ENCODE measurements at regions not wholly inside any gene's neighbourhood (a gene's known extent, or its start where the extent isn't known, plus 50 kb on each side); places are given as distances from the start of the nearest gene placed in this dataset.
"Not testable (repeated sequence)": the region's sequence is repeated elsewhere in the genome, so short reads cannot be mapped to it uniquely, and the experiment has no call there.

DNA sequence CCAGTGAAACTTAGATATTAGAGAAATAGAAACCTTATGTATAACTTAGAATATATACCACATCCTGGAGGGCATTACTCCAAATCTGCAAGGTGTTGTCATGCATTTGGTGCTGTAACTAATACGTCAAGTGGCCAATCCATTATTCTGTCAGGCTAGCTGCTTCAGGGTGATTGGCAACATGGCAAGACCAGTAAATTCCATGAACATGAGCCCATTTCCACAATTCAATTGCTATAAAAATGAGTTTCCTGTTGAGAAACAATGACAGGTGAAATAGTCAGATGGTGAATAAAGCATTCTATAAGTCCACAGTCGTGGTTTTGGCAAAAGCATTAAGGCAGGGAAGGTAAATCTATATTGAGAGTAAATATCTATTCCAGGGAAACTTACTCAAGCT is 566.0 kb downstream of the ADGRL2 start:
- no peak overlapping the region for H3K27ac ChIP-seq (ENCODE audit: control insufficient read depth, insufficient read depth)
- intact Hi-C loops (cut with micrococcal nuclease; ENCODE audit: unreplicated experiment) (no loop called here), in situ Hi-C loops (cut with MboI) (no loop called here)
- ChIA-PET SMC1A (ENCODE audit: uncharacterized antibody, unreplicated experiment) (no interaction called here), POLR2A (no interaction called here), CTCF (no interaction called here), RAD21 (ENCODE audit: unreplicated experiment) (no interaction called here)
- H2AFZ ChIP-seq (ENCODE audit: control insufficient read depth, low read depth, low read length) = no peak overlapping the region
- H3K9me3 ChIP-seq (replicated peaks; ENCODE audit: control insufficient read depth, insufficient read depth, low read length) = no peaks in the 10 kb centered on the region
- no peak for TF ChIP-seq RAD21 (IDR thresholded peaks at IDR 0.05; ENCODE audit: insufficient read depth, low read depth, low read length)
- no peak for FAIRE-seq
- H3K36me3 ChIP-seq (ENCODE audit: control insufficient read depth in 2 of 2, insufficient read depth in 2 of 2, low read length in 1 of 2) = no peaks in the 10 kb centered on the region
- H3K4me2 ChIP-seq (ENCODE audit: control insufficient read depth, insufficient read depth) = no peak overlapping the region
- no peaks in the 10 kb centered on the region for H3K79me2 ChIP-seq (ENCODE audit: control insufficient read depth, insufficient read depth, low read length)
- no peak for DNase-seq (ENCODE audit: low read depth, low spot score)
- no peaks in the 10 kb centered on the region for H3K27me3 ChIP-seq (replicated peaks in 1 of 2; ENCODE audit: control insufficient read depth in 2 of 2, insufficient read depth in 2 of 2, low read length in 1 of 2)
- no peaks in the 10 kb centered on the region for H4K20me1 ChIP-seq (ENCODE audit: control insufficient read depth, insufficient read depth)
- ATAC-seq = no peak
- no TSS peak for BruUV-seq (replicated peaks)
- WGBS (ENCODE audit: insufficient coverage, insufficient replicate concordance, low lambda C conversion rate, missing lambda C conversion rate) = 2% methylated on average over 2 of the region's 2 CpGs
- no peak overlapping the region for H3K9ac ChIP-seq (ENCODE audit: control insufficient read depth, insufficient read depth, low read length)
- H3K4me1 ChIP-seq (ENCODE audit: control insufficient read depth, insufficient read depth, low read length) = no peaks in the 10 kb centered on the region
- H3K4me3 ChIP-seq = no peak overlapping the region

- CTCF ChIA-PET; ATAC-seq; H3K27me3 ChIP-seq (replicated peaks in 1 of 2; ENCODE audit: control insufficient read depth in 2 of 2, insufficient read depth in 2 of 2, low read length in 1 of 2); intact Hi-C loops (cut with micrococcal nuclease; ENCODE audit: unreplicated experiment); in situ Hi-C loops (cut with MboI); H2AFZ ChIP-seq (ENCODE audit: control insufficient read depth, low read depth, low read length); BruUV-seq (replicated peaks); H3K9me3 ChIP-seq (replicated peaks; ENCODE audit: control insufficient read depth, insufficient read depth, low read length); H3K4me2 ChIP-seq (ENCODE audit: control insufficient read depth, insufficient read depth); RAD21 ChIA-PET (ENCODE audit: unreplicated experiment); H3K79me2 ChIP-seq (ENCODE audit: control insufficient read depth, insufficient read depth, low read length); POLR2A ChIA-PET; SMC1A ChIA-PET (ENCODE audit: uncharacterized antibody, unreplicated experiment); H3K4me3 ChIP-seq; H4K20me1 ChIP-seq (ENCODE audit: control insufficient read depth, insufficient read depth); H3K9ac ChIP-seq (ENCODE audit: control insufficient read depth, insufficient read depth, low read length); FAIRE-seq; DNase-seq (ENCODE audit: low read depth, low spot score); H3K4me1 ChIP-seq (ENCODE audit: control insufficient read depth, insufficient read depth, low read length); H3K36me3 ChIP-seq (ENCODE audit: control insufficient read depth in 2 of 2, insufficient read depth in 2 of 2, low read length in 1 of 2); H3K27ac ChIP-seq (ENCODE audit: control insufficient read depth, insufficient read depth): not testable (repeated sequence)
- 66% methylated on average over 5 of the region's 5 CpGs for WGBS (ENCODE audit: insufficient coverage, insufficient replicate concordance, low lambda C conversion rate, missing lambda C conversion rate)
Observed at GRCh38 chr1:82359541-82359940, 558.8 kb downstream of the ADGRL2 start.

DNA sequence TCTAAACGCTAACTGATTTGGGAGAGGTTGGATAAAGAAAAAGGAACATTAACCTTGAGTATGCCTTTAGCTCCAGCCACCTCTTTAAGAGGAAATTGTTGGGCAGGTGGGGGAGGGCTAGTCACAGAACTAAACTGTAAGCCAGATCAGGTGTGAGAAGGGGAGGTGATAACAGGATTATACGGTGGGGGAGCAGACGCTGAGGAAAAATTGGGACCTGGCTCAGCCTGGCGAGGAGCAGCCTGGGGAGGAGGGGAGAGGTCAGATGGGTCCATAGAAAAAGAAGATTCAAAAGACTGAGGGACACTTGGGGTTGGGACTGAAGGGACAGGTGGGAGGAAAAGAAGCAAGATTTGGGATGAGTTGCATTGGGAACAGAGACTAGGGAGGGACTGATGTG is 558.0 kb downstream of the ADGRL2 start:
- H3K4me1 ChIP-seq (ENCODE audit: control insufficient read depth, insufficient read depth, low read length); H3K36me3 ChIP-seq (ENCODE audit: control insufficient read depth in 2 of 2, insufficient read depth in 2 of 2, low read length in 1 of 2); H3K27ac ChIP-seq (ENCODE audit: control insufficient read depth, insufficient read depth); DNase-seq (ENCODE audit: low read depth, low spot score); H3K79me2 ChIP-seq (ENCODE audit: control insufficient read depth, insufficient read depth, low read length); BruUV-seq (replicated peaks); RAD21 ChIA-PET (ENCODE audit: unreplicated experiment); H3K4me2 ChIP-seq (ENCODE audit: control insufficient read depth, insufficient read depth); H4K20me1 ChIP-seq (ENCODE audit: control insufficient read depth, insufficient read depth); ATAC-seq; H3K27me3 ChIP-seq (replicated peaks in 1 of 2; ENCODE audit: control insufficient read depth in 2 of 2, insufficient read depth in 2 of 2, low read length in 1 of 2); CTCF ChIA-PET; intact Hi-C loops (cut with micrococcal nuclease; ENCODE audit: unreplicated experiment); H2AFZ ChIP-seq (ENCODE audit: control insufficient read depth, low read depth, low read length); H3K4me3 ChIP-seq; in situ Hi-C loops (cut with MboI); SMC1A ChIA-PET (ENCODE audit: uncharacterized antibody, unreplicated experiment); H3K9me3 ChIP-seq (replicated peaks; ENCODE audit: control insufficient read depth, insufficient read depth, low read length); H3K9ac ChIP-seq (ENCODE audit: control insufficient read depth, insufficient read depth, low read length); FAIRE-seq; POLR2A ChIA-PET: not testable (repeated sequence)
- WGBS (ENCODE audit: insufficient coverage, insufficient replicate concordance, low lambda C conversion rate, missing lambda C conversion rate) = 43% methylated on average over 4 of the region's 4 CpGs

DNA sequence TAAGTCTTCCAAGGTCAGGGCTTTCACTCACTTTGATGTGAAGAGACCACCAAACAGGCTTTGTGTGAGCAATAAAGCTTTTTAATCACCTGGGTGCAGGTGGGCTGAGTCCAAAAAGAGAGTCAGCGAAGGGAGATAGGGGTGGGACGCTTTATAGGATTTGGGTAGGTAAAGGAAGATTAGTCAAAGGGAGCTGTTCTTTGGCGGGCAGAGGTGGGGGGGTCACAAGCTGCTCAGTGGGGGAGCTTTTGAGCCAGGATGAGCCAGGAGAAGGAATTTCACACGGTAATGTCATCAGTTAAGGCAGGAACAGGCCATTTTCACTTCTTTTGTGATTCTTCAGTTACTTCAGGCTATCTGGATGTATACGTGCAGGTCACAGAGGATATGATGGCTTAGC is 553.8 kb downstream of the ADGRL2 start:
- 24% methylated on average over 5 of the region's 5 CpGs for whole genome bisulfite sequencing (ENCODE audit: insufficient coverage, insufficient replicate concordance, low lambda C conversion rate, missing lambda C conversion rate)
- CTCF ChIA-PET = interaction anchor here (1.0 kb wide), 1 partner anchor 33 kb away, joined by 3 read pairs; no protein-coding TSS in a partner anchor
- intact Hi-C loops (cut with micrococcal nuclease; ENCODE audit: unreplicated experiment) = not testable (repeated sequence)

More for the DNA sequence above, 553.8 kb downstream of the ADGRL2 start:
- RAD21 ChIA-PET (ENCODE audit: unreplicated experiment); H3K27me3 ChIP-seq (replicated peaks in 1 of 2; ENCODE audit: control insufficient read depth in 2 of 2, insufficient read depth in 2 of 2, low read length in 1 of 2); H3K36me3 ChIP-seq (ENCODE audit: control insufficient read depth in 2 of 2, insufficient read depth in 2 of 2, low read length in 1 of 2); H3K4me3 ChIP-seq; H3K27ac ChIP-seq (ENCODE audit: control insufficient read depth, insufficient read depth); in situ Hi-C loops (cut with MboI); H3K4me2 ChIP-seq (ENCODE audit: control insufficient read depth, insufficient read depth); ATAC-seq; DNase-seq (ENCODE audit: low read depth, low spot score); H2AFZ ChIP-seq (ENCODE audit: control insufficient read depth, low read depth, low read length); H3K9me3 ChIP-seq (replicated peaks; ENCODE audit: control insufficient read depth, insufficient read depth, low read length); H3K79me2 ChIP-seq (ENCODE audit: control insufficient read depth, insufficient read depth, low read length); H3K4me1 ChIP-seq (ENCODE audit: control insufficient read depth, insufficient read depth, low read length); FAIRE-seq; SMC1A ChIA-PET (ENCODE audit: uncharacterized antibody, unreplicated experiment); H4K20me1 ChIP-seq (ENCODE audit: control insufficient read depth, insufficient read depth); H3K9ac ChIP-seq (ENCODE audit: control insufficient read depth, insufficient read depth, low read length); POLR2A ChIA-PET; BruUV-seq (replicated peaks): not testable (repeated sequence)
